Progenitor cell of endocrine pancreas (in vitro differentiated cells): ENCODE measurements at regions not wholly inside any gene's neighbourhood (a gene's known extent, or its start where the extent isn't known, plus 50 kb on each side); places are given as distances from the start of the nearest gene placed in this dataset.

Experiments used
- DNase-seq: peaks from one replicate; pipeline ENCODE4 v3.0.0; 2021; ENCODE audit warnings: low spot score; ENCODE audit not compliant: unreplicated experiment
- H3K27ac Mint-ChIP-seq: 2 replicates; pipeline ENCODE4 v1.8.0; 2021; ENCODE audit warnings: mild to moderate bottlenecking, moderate library complexity, mixed read lengths
- H3K27me3 Mint-ChIP-seq: 2 replicates; pipeline ENCODE4 v1.8.0; 2021; ENCODE audit warnings: mixed read lengths
- H3K36me3 Mint-ChIP-seq: 2 replicates; pipeline ENCODE4 v1.8.0; 2022; ENCODE audit warnings: mixed read lengths; ENCODE audit not compliant: insufficient read depth
- H3K4me1 Mint-ChIP-seq: 2 replicates; pipeline ENCODE4 v1.8.0; 2021; ENCODE audit warnings: low read depth, mixed read lengths
- H3K4me3 Mint-ChIP-seq: 2 replicates; pipeline ENCODE4 v1.8.0; 2021; ENCODE audit warnings: low read depth, mild to moderate bottlenecking, moderate library complexity, mixed read lengths
- H3K9me3 Mint-ChIP-seq: 2 replicates; pipeline ENCODE4 v1.8.0; 2021; ENCODE audit warnings: low read depth, mixed read lengths
- TF ChIP-seq, protein P1 (sequence below): fragments of 200-600 bp; sonication (generic); IDR thresholded peaks from one replicate; pipeline ENCODE4 v1.5.0; 2021; ENCODE audit warnings: antibody characterized with exemption, mild to moderate bottlenecking; ENCODE audit not compliant: unreplicated experiment

DNA sequence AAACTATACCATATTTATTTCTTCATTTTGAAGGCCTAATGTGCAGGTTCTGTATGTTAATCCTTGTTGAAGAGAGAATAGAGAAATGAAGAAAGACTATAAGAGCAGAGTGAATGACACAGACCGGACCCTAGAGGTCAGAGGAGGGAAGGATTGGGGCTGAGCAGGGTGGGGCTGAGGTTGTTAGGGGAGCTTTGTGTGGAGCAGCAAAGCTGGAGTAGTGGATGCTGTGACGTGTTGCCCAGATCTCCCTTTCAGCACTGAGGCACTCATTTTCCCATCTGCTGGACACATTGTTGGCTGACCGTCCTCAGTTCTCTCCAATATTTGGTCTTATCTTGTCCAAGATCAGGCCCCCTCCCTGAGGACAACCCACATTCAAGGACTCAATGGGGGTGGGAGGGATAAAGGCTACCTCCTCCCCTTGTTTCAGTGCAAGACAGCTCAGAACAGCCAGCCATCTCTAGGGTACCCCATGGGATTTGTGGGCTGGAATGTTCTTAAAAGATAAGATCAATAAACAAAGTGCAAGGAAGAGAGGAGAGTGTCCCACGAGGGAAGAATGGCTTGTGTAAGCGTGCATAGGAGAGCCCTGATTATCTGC lies 143.6 kb downstream of the TDRD15 start:
- Mint-ChIP-seq H3K36me3 (no peaks in the 10 kb centered on the region), H3K4me3 (no peak overlapping the region), H3K4me1 (peaks cover 40% of the 10 kb centered on the region), H3K9me3 (no peaks in the 10 kb centered on the region), H3K27me3 (peaks cover 19% of the 10 kb centered on the region), H3K27ac (no peak overlapping the region)
- TF ChIP-seq, protein P1, sequence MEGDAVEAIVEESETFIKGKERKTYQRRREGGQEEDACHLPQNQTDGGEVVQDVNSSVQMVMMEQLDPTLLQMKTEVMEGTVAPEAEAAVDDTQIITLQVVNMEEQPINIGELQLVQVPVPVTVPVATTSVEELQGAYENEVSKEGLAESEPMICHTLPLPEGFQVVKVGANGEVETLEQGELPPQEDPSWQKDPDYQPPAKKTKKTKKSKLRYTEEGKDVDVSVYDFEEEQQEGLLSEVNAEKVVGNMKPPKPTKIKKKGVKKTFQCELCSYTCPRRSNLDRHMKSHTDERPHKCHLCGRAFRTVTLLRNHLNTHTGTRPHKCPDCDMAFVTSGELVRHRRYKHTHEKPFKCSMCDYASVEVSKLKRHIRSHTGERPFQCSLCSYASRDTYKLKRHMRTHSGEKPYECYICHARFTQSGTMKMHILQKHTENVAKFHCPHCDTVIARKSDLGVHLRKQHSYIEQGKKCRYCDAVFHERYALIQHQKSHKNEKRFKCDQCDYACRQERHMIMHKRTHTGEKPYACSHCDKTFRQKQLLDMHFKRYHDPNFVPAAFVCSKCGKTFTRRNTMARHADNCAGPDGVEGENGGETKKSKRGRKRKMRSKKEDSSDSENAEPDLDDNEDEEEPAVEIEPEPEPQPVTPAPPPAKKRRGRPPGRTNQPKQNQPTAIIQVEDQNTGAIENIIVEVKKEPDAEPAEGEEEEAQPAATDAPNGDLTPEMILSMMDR, result no peak
- DNase-seq, result no peak

DNA sequence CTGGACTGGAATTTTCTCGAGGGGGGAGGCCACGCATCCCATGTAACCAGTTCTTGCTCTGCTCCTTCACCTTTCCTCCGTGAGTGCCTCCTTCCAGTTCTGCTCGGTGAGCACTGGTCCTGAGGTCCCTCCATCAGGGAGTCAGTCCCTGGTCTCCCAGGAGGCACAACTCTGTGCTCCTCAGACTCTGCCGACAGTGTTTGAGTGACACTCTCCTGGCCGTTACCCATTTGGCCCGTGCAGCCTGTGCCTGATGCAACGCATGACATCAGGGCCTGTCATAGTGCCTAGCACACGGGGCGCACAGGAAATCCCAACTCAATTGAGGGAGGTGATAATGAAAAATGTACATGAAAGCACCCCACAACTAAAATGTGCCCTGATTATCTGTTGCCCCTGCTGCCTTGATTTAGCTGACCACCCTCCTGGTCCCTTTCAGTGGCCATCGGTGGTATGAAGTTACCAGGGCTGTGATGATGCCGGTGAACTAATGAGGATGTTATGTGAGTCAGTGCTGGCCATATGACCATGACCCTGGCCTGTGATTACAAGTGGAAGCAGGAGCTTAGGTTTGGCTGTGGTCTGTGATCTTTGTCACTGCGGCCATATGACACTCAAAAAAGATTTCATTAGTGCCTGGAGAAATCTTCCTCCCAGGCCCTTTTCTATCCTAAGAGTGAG lies 144.6 kb downstream of the TDRD15 start:
- TF ChIP-seq, protein P1, result no peak
- H3K9me3 Mint-ChIP-seq, result no peaks in the 10 kb centered on the region
- DNase-seq, result no peak
- H3K36me3 Mint-ChIP-seq, result no peaks in the 10 kb centered on the region
- H3K27me3 Mint-ChIP-seq, result peaks cover 18% of the 10 kb centered on the region
- H3K4me3 Mint-ChIP-seq, result no peak overlapping the region
- peaks cover 39% of the 10 kb centered on the region for H3K4me1 Mint-ChIP-seq
- H3K27ac Mint-ChIP-seq, result peak overlapping the region; percentile 79

- Mint-ChIP-seq H3K36me3 (no peaks in the 10 kb centered on the region), H3K27me3 (peaks cover 23% of the 10 kb centered on the region), H3K4me3 (no peak overlapping the region), H3K9me3 (no peaks in the 10 kb centered on the region), H3K27ac (peak overlapping the region; percentile 79), H3K4me1 (peaks cover 39% of the 10 kb centered on the region)
- no peak for DNase-seq
- TF ChIP-seq, protein P1, result no peak
Observed at GRCh38 chr2:21268878-21269224, 145.1 kb downstream of the TDRD15 start.

GRCh38 chr2:21269382-21269781 lies 145.6 kb downstream of the TDRD15 start:
- no peaks in the 10 kb centered on the region for H3K9me3 Mint-ChIP-seq
- DNase-seq, result no peak
- H3K27me3 Mint-ChIP-seq, result peaks cover 24% of the 10 kb centered on the region
- peaks cover 39% of the 10 kb centered on the region for H3K4me1 Mint-ChIP-seq
- TF ChIP-seq, protein P1, result no peak
- peak overlapping the region; percentile 83 for H3K27ac Mint-ChIP-seq
- no peak overlapping the region for H3K4me3 Mint-ChIP-seq
- H3K36me3 Mint-ChIP-seq, result no peaks in the 10 kb centered on the region

GRCh38 chr2:21270083-21270491 lies 146.3 kb downstream of the TDRD15 start:
- Mint-ChIP-seq H3K4me3 (peak overlapping the region; percentile 25), H3K36me3 (no peaks in the 10 kb centered on the region), H3K9me3 (no peaks in the 10 kb centered on the region), H3K4me1 (peaks cover 39% of the 10 kb centered on the region), H3K27ac (peak overlapping the region; percentile 83), H3K27me3 (peaks cover 25% of the 10 kb centered on the region)
- TF ChIP-seq, protein P1, result no peak
- DNase-seq, result no peak
